Thoracic aorta (tissue), 2 donors: ENCODE measurements at regions not wholly inside any gene's neighbourhood (a gene's known extent, or its start where the extent isn't known, plus 50 kb on each side); places are given as distances from the start of the nearest gene placed in this dataset.

Experiments
- ATAC-seq: fragments of 150-250 bp; one replicate; pipeline ENCODE4 v1.8.0; 2017; ENCODE audit warnings: low read depth; ENCODE audit not compliant: insufficient number of reproducible peaks, low FRiP score
- DNase-seq: peaks from one replicate; pipeline ENCODE4 v3.0.0-alpha.2; 2020; ENCODE audit warnings: low spot score
- H3K27ac ChIP-seq, 2 donors: fragments of 200-600 bp; sonication (generic); 1 replicate in 1 of 2; 2 replicates in 1 of 2; pipeline ENCODE4 v1.5.1; 2016; ENCODE audit warnings: mild to moderate bottlenecking in 2 of 2, moderate library complexity in 2 of 2
- H3K27me3 ChIP-seq: fragments of 200-600 bp; sonication (generic); replicated peaks from 2 replicates; pipeline ENCODE4 v1.6.0; 2016; ENCODE audit warnings: mild to moderate bottlenecking; ENCODE audit not compliant: insufficient read depth
- H3K36me3 ChIP-seq: fragments of 200-600 bp; sonication (generic); one replicate; pipeline ENCODE4 v1.5.1; 2016
- H3K4me1 ChIP-seq, 2 donors: fragments of 200-600 bp; sonication (generic); 1 replicate in 1 of 2; 2 replicates in 1 of 2; pipeline versions ENCODE4 v1.5.1 to v1.6.0; 2016; ENCODE audit warnings: low read depth in 2 of 2, mild to moderate bottlenecking in 1 of 2; ENCODE audit not compliant: control insufficient read depth in 1 of 2
- H3K4me3 ChIP-seq: fragments of 200-600 bp; sonication (generic); 2 replicates; pipeline ENCODE4 v1.5.1; 2016; ENCODE audit warnings: mild to moderate bottlenecking
- H3K9me3 ChIP-seq: fragments of 200-600 bp; sonication (generic); 2 replicates; pipeline ENCODE4 v1.5.1; 2016
- CTCF ChIP-seq: fragments of 200-600 bp; sonication (generic); IDR thresholded peaks from one replicate; pipeline ENCODE4 v1.5.1; 2019; ENCODE audit warnings: antibody characterized with exemption

GRCh38 chr20:41956338-41957074 lies 338.3 kb upstream of the CHD6 start:
- H3K4me1 ChIP-seq: no peaks in the 10 kb centered on the region
- no peak overlapping the region for H3K27ac ChIP-seq
- no peaks in the 10 kb centered on the region for H3K9me3 ChIP-seq
- TF ChIP-seq CTCF: no peak
- ATAC-seq: no peak
- H3K36me3 ChIP-seq: no peaks in the 10 kb centered on the region
- no peak overlapping the region for H3K4me3 ChIP-seq
- no peak for DNase-seq
- no peaks in the 10 kb centered on the region for H3K27me3 ChIP-seq

GRCh38 chr20:41952166-41952565 lies 334.0 kb upstream of the CHD6 start:
- no peak for DNase-seq
- Histone ChIP-seq H3K27ac (no peak overlapping the region), H3K4me1 (no peaks in the 10 kb centered on the region), H3K4me3 (no peak overlapping the region), H3K9me3 (no peaks in the 10 kb centered on the region), H3K36me3 (no peaks in the 10 kb centered on the region), H3K27me3 (no peaks in the 10 kb centered on the region)
- no peak for ATAC-seq
- TF ChIP-seq CTCF: no peak

- no peaks in the 10 kb centered on the region for H3K4me1 ChIP-seq
- ATAC-seq (no peak), DNase-seq (no peak)
- no peak for TF ChIP-seq CTCF
- H3K9me3 ChIP-seq: no peaks in the 10 kb centered on the region
- H3K4me3 ChIP-seq: no peak overlapping the region
- H3K27me3 ChIP-seq: no peaks in the 10 kb centered on the region
- H3K36me3 ChIP-seq: no peaks in the 10 kb centered on the region
- H3K27ac ChIP-seq: no peak overlapping the region
These were observed 333.4 kb upstream of the CHD6 start for GRCh38 chr20:41951615-41952014.

GRCh38 chr20:41939659-41940058 lies 321.5 kb upstream of the CHD6 start:
- H3K9me3 ChIP-seq: no peaks in the 10 kb centered on the region
- no peaks in the 10 kb centered on the region for H3K36me3 ChIP-seq
- H3K27me3 ChIP-seq: no peaks in the 10 kb centered on the region
- H3K27ac ChIP-seq: no peak overlapping the region
- no peak overlapping the region for H3K4me3 ChIP-seq
- no peak for TF ChIP-seq CTCF
- ATAC-seq: no peak
- peaks cover 0 to 6% of the 10 kb centered on the region in 2 donors for H3K4me1 ChIP-seq
- DNase-seq: no peak

GRCh38 chr20:41938353-41938752 lies 320.2 kb upstream of the CHD6 start:
- TF ChIP-seq CTCF: no peak
- no peaks in the 10 kb centered on the region for H3K36me3 ChIP-seq
- no peaks in the 10 kb centered on the region for H3K9me3 ChIP-seq
- no peak for DNase-seq
- H3K27me3 ChIP-seq: no peaks in the 10 kb centered on the region
- peaks cover 0 to 6% of the 10 kb centered on the region in 2 donors for H3K4me1 ChIP-seq
- H3K4me3 ChIP-seq: no peak overlapping the region
- no peak for ATAC-seq
- no peak overlapping the region for H3K27ac ChIP-seq
